Neural progenitor cell (in vitro differentiated cells): ENCODE measurements at regions not wholly inside any gene's neighbourhood (a gene's known extent, or its start where the extent isn't known, plus 50 kb on each side); places are given as distances from the start of the nearest gene placed in this dataset.

ENCODE experiments used
- DNase-seq: peaks from one replicate; pipeline ENCODE4 v3.0.0-alpha.2; 2016; ENCODE audit warnings: low spot score
- H2AFZ ChIP-seq: fragments of 200-600 bp; sonication (generic); replicated peaks from 2 replicates; pipeline ENCODE4 v1.6.1; 2016; ENCODE audit warnings: antibody characterized with exemption
- H3F3A ChIP-seq: fragments of 200-600 bp; sonication (generic); 2 replicates; pipeline ENCODE4 v1.6.1; 2016; ENCODE audit warnings: antibody characterized with exemption, low read depth
- H3K27ac ChIP-seq: fragments of 200-600 bp; sonication (generic); 2 replicates; pipeline ENCODE4 v1.5.1; 2016; ENCODE audit warnings: mild to moderate bottlenecking
- H3K27me3 ChIP-seq: fragments of 200-600 bp; sonication (generic); 2 replicates; pipeline ENCODE4 v1.6.1; 2016; ENCODE audit warnings: mild to moderate bottlenecking, moderate library complexity
- H3K36me3 ChIP-seq: fragments of 200-600 bp; sonication (generic); 2 replicates; pipeline ENCODE4 v1.5.1; 2016
- H3K4me1 ChIP-seq: fragments of 200-600 bp; sonication (generic); 2 replicates; pipeline ENCODE4 v1.6.1; 2016; ENCODE audit warnings: mixed run types
- H3K4me2 ChIP-seq: fragments of 200-600 bp; sonication (generic); 2 replicates; pipeline ENCODE4 v1.6.1; 2016
- H3K4me3 ChIP-seq: fragments of 200-600 bp; sonication (generic); 2 replicates; pipeline ENCODE4 v1.5.1; 2016
- H3K79me2 ChIP-seq: fragments of 200-600 bp; sonication (generic); 2 replicates; pipeline ENCODE4 v1.6.1; 2016; ENCODE audit warnings: low read depth
- H3K9ac ChIP-seq: fragments of 200-600 bp; sonication (generic); 2 replicates; pipeline ENCODE4 v1.6.1; 2016
- H3K9me3 ChIP-seq: fragments of 200-600 bp; sonication (generic); 2 replicates; pipeline ENCODE4 v1.5.1; 2016; ENCODE audit warnings: low read depth
- H4K20me1 ChIP-seq: fragments of 200-600 bp; sonication (generic); 2 replicates; pipeline ENCODE4 v1.6.1; 2016; ENCODE audit warnings: low read depth
- H3K27ac Mint-ChIP-seq: 3 replicates; pipeline ENCODE4 v1.8.0; 2021; ENCODE audit warnings: mixed read lengths
- H3K27me3 Mint-ChIP-seq: 2 replicates; pipeline ENCODE4 v1.8.0; 2022; ENCODE audit warnings: low read depth, mild to moderate bottlenecking, inconsistent platforms, moderate library complexity, mixed read lengths; ENCODE audit not compliant: insufficient read depth
- H3K36me3 Mint-ChIP-seq: 3 replicates; pipeline ENCODE4 v1.8.0; 2021; ENCODE audit warnings: mixed read lengths
- H3K4me1 Mint-ChIP-seq: 3 replicates; pipeline ENCODE4 v1.8.0; 2021; ENCODE audit warnings: mixed read lengths
- H3K4me3 Mint-ChIP-seq: 3 replicates; pipeline ENCODE4 v1.8.0; 2021; ENCODE audit warnings: mild to moderate bottlenecking, moderate library complexity, mixed read lengths
- H3K9me3 Mint-ChIP-seq: 3 replicates; pipeline ENCODE4 v1.8.0; 2020; ENCODE audit warnings: mixed read lengths
- EZH2 ChIP-seq: fragments of 200-600 bp; sonication (generic); IDR thresholded peaks from 2 replicates; pipeline ENCODE4 v1.6.1; 2017; ENCODE audit warnings: antibody characterized with exemption, mild to moderate bottlenecking, moderate library complexity
- EZH2phosphoT487 ChIP-seq: fragments of 200-600 bp; sonication (generic); IDR thresholded peaks from 2 replicates; pipeline ENCODE4 v1.6.1; 2017; ENCODE audit warnings: antibody characterized with exemption
- TF ChIP-seq, protein P1 (sequence below): fragments of 200-600 bp; sonication (generic); IDR thresholded peaks from 2 replicates; pipeline ENCODE4 v1.5.1; 2017; ENCODE audit warnings: antibody characterized with exemption, mild to moderate bottlenecking

DNA sequence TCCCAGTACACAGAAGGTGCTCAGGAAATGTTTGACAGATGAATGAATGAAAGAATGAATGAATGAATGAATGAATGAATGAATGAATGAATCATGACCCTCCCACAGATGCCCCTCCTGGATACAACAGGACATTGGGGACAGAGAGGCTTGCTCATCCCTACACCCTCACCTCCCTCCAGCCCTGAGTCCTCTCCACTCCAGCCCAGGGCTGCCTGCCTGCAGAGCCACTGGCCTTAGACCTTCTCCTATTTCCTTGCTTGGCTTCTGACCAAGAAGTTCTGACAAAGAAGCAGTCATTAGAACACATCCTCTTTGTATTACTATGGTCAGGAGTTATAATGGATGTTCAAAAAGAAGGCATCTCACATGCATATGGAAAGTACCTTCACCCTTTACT, 240.7 kb upstream of the DAPK1 start:
- Histone ChIP-seq H3K79me2 (no peaks in the 10 kb centered on the region), H3K4me1 (no peaks in the 10 kb centered on the region), H2AFZ (no peak overlapping the region), H4K20me1 (no peaks in the 10 kb centered on the region), H3K4me3 (no peak overlapping the region), H3K9me3 (no peaks in the 10 kb centered on the region), H3K27ac (no peak overlapping the region), H3K4me2 (no peak overlapping the region), H3F3A (no peaks in the 10 kb centered on the region), H3K36me3 (no peaks in the 10 kb centered on the region), H3K9ac (no peak overlapping the region), H3K27me3 (no peaks in the 10 kb centered on the region)
- H3K4me3 Mint-ChIP-seq: no peak overlapping the region
- no peak overlapping the region for H3K27ac Mint-ChIP-seq
- peaks cover 9% of the 10 kb centered on the region for H3K4me1 Mint-ChIP-seq
- TF ChIP-seq, protein P1, sequence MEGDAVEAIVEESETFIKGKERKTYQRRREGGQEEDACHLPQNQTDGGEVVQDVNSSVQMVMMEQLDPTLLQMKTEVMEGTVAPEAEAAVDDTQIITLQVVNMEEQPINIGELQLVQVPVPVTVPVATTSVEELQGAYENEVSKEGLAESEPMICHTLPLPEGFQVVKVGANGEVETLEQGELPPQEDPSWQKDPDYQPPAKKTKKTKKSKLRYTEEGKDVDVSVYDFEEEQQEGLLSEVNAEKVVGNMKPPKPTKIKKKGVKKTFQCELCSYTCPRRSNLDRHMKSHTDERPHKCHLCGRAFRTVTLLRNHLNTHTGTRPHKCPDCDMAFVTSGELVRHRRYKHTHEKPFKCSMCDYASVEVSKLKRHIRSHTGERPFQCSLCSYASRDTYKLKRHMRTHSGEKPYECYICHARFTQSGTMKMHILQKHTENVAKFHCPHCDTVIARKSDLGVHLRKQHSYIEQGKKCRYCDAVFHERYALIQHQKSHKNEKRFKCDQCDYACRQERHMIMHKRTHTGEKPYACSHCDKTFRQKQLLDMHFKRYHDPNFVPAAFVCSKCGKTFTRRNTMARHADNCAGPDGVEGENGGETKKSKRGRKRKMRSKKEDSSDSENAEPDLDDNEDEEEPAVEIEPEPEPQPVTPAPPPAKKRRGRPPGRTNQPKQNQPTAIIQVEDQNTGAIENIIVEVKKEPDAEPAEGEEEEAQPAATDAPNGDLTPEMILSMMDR: no peak
- TF ChIP-seq EZH2phosphoT487: no peak
- no peak for TF ChIP-seq EZH2
- H3K9me3 Mint-ChIP-seq: peaks cover under 1% of the 10 kb centered on the region
- peaks cover 6% of the 10 kb centered on the region for H3K27me3 Mint-ChIP-seq
- H3K36me3 Mint-ChIP-seq: no peaks in the 10 kb centered on the region
- no peak for DNase-seq

DNA sequence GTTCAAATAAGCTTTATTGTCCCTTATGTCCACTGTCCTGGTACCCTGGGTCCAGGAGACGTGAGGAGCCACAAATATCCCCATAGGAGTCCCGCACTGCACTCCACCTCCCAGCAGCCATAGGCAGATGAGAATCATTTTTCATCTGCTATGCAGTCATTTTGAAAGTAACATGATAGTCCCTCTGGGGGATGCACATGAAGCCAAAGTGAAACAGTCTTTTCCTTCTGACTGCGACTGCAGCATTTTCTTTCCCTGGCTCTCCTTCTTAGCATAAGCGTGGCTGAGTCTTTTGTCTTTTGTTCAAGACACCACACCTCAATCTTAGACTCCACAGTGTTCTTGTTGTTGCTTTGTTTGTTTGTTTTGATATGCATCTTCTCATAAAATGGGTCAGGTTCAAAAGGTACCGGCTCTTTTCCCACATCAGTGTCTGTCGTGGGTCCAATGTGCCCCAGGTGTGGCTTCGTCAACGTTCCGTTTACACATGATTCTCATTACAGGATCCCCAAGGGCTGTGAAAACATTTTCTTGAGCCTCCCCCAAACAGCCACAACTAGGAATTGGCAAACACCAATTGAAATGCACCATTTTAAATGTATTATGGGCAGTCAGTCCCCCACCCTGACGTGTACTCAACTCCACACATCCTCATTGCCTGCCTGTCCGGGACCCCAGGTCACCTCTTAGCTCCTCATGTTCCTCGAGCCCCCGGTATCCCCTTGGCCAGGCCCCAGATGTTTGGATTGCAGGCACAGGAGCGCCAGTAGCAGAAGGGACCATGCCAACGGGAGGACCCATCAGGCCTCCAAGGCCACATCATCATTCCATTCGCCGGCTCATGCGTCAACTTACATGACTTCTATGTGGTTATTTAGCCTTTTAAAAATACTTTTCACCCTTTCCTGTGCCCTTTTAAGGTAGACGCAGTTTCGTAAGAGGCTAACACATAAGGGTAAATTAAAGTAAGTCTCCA, 237.8 kb upstream of the DAPK1 start:
- no peak overlapping the region for H3K4me2 ChIP-seq
- TF ChIP-seq EZH2 (no peak), EZH2phosphoT487 (no peak)
- TF ChIP-seq, protein P1: no peak
- no peak overlapping the region for H2AFZ ChIP-seq
- no peak overlapping the region for H3K4me3 ChIP-seq
- H3K4me1 Mint-ChIP-seq: peaks cover 9% of the 10 kb centered on the region
- peak overlapping the region; percentile 43 for H3K27ac Mint-ChIP-seq
- no peak overlapping the region for H3K9ac ChIP-seq
- H3K9me3 ChIP-seq: no peaks in the 10 kb centered on the region
- H3K36me3 Mint-ChIP-seq: no peaks in the 10 kb centered on the region
- no peak for DNase-seq
- no peak overlapping the region for H3K4me3 Mint-ChIP-seq
- peaks cover 3% of the 10 kb centered on the region for H3K27me3 Mint-ChIP-seq
- H3F3A ChIP-seq: no peaks in the 10 kb centered on the region
- H3K27ac ChIP-seq: no peak overlapping the region
- no peaks in the 10 kb centered on the region for H4K20me1 ChIP-seq
- no peaks in the 10 kb centered on the region for H3K36me3 ChIP-seq
- H3K27me3 ChIP-seq: no peaks in the 10 kb centered on the region
- peaks cover 2% of the 10 kb centered on the region for H3K9me3 Mint-ChIP-seq
- no peaks in the 10 kb centered on the region for H3K4me1 ChIP-seq
- H3K79me2 ChIP-seq: no peaks in the 10 kb centered on the region

- no peak overlapping the region for H3K9ac ChIP-seq
- no peaks in the 10 kb centered on the region for H3K36me3 ChIP-seq
- Mint-ChIP-seq H3K4me1 (peaks cover 7% of the 10 kb centered on the region), H3K4me3 (no peak overlapping the region), H3K9me3 (peaks cover 2% of the 10 kb centered on the region), H3K27me3 (peaks cover 3% of the 10 kb centered on the region), H3K36me3 (no peaks in the 10 kb centered on the region), H3K27ac (no peak overlapping the region)
- H3K4me1 ChIP-seq: no peaks in the 10 kb centered on the region
- no peaks in the 10 kb centered on the region for H3K27me3 ChIP-seq
- no peak overlapping the region for H3K27ac ChIP-seq
- no peak overlapping the region for H3K4me3 ChIP-seq
- no peaks in the 10 kb centered on the region for H3K79me2 ChIP-seq
- H4K20me1 ChIP-seq: no peaks in the 10 kb centered on the region
- H3F3A ChIP-seq: no peaks in the 10 kb centered on the region
- no peak overlapping the region for H3K4me2 ChIP-seq
- H3K9me3 ChIP-seq: no peaks in the 10 kb centered on the region
- peak overlapping the region; percentile 85 for H2AFZ ChIP-seq
- DNase-seq: peak; percentile 45
- TF ChIP-seq, protein P1: peak; percentile 49
- no peak for TF ChIP-seq EZH2
Observed at GRCh38 chr9:87263291-87263690, 234.4 kb upstream of the DAPK1 start.
